ENCODE measurements at regions not wholly inside any gene's neighbourhood (a gene's known extent, or its start where the extent isn't known, plus 50 kb on each side); places are given as distances from the start of the nearest gene placed in this dataset. TPM values are rescaled to one million over a fixed set of nuclear protein-coding genes. Genes with fewer than 3 reads are reported as not detected.

Small RNA genes in the stretch of these regions (microRNA-seq; reads per million reads assigned to microRNA genes)
- not detected for gene MIR4445 (ENCODE audit: borderline number of aligned reads)

All from left ventricle myocardium superior (tissue), 1 donor.